ENCODE measurements at regions not wholly inside any gene's neighbourhood (a gene's known extent, or its start where the extent isn't known, plus 50 kb on each side); places are given as distances from the start of the nearest gene placed in this dataset.

GRCh38 chr10:89985446-89985845 is 284.1 kb downstream of the KIF20B start:
- no peak for TF ChIP-seq CTCF (conservative IDR thresholded peaks at IDR 0.05; ENCODE audit: low read depth, low read length)
- TF ChIP-seq EZH2 (IDR thresholded peaks at IDR 0.05; ENCODE audit: low read length, unreplicated experiment), result no peak
- TF ChIP-seq EZH2phosphoT487 (IDR thresholded peaks at IDR 0.05; ENCODE audit: borderline replicate concordance, low read length), result no peak
